Activated T-cell treated with anti-CD3 and anti-CD28 coated beads, Interleukin-2, amount 50 U/mL, for 4 hours (primary cell): ENCODE measurements at regions not wholly inside any gene's neighbourhood (a gene's known extent, or its start where the extent isn't known, plus 50 kb on each side); places are given as distances from the start of the nearest gene placed in this dataset.
"Not testable (repeated sequence)": the region's sequence is repeated elsewhere in the genome, so short reads cannot be mapped to it uniquely, and the experiment has no call there.

Source experiments
- ATAC-seq, 2 donors: fragments of 200-7000 bp; cut with Tn5 transposase; one replicate each; pipeline ENCODE4 v1.10.0; 2021
- DNase-seq: peaks from one replicate; pipeline ENCODE4 v3.0.0-alpha.2; 2020
- H3K27me3 Mint-ChIP-seq: one replicate; pipeline ENCODE4 v1.8.0; 2021; ENCODE audit warnings: low read depth, mixed read lengths
- H3K36me3 Mint-ChIP-seq: one replicate; pipeline ENCODE4 v1.8.0; 2022; ENCODE audit warnings: mixed read lengths; ENCODE audit not compliant: insufficient read depth
- H3K4me1 Mint-ChIP-seq: one replicate; pipeline ENCODE4 v1.8.0; 2021; ENCODE audit warnings: low read depth, mixed read lengths
- H3K4me3 Mint-ChIP-seq: one replicate; pipeline ENCODE4 v1.8.0; 2021; ENCODE audit warnings: mild to moderate bottlenecking, moderate library complexity, mixed read lengths
- H3K9me3 Mint-ChIP-seq: one replicate; pipeline ENCODE4 v1.8.0; 2021; ENCODE audit warnings: mixed read lengths

DNA sequence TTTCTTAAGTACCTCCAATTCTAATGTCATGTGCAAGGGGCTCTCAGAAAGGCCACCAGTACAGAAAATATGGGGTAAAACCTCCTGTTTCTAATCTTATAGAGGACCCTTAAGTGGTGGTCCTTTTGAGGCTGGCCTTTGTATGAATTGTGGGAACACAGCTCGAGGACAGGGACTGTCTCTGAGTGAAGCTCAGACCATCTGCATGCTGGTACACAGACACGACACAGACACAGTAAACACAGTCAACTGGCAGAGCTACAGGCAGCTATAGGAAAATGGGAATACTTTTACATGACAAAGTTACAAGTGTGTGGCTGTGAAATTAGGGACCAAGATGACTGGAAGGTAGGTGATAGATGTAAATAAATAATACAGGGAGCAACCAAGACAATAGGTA, 143.9 kb upstream of the PREP start:
- no peak overlapping the region for H3K4me3 Mint-ChIP-seq
- H3K4me1 Mint-ChIP-seq: no peaks in the 10 kb centered on the region
- no peaks in the 10 kb centered on the region for H3K36me3 Mint-ChIP-seq
- H3K9me3 Mint-ChIP-seq: no peaks in the 10 kb centered on the region
- DNase-seq (no peak), ATAC-seq (no peak)
- peaks cover 10% of the 10 kb centered on the region for H3K27me3 Mint-ChIP-seq

GRCh38 chr6:105545947-105546731, 143.3 kb upstream of the PREP start:
- Mint-ChIP-seq H3K9me3 (no peaks in the 10 kb centered on the region), H3K4me1 (no peaks in the 10 kb centered on the region), H3K36me3 (no peaks in the 10 kb centered on the region), H3K27me3 (peaks cover 10% of the 10 kb centered on the region), H3K4me3 (no peak overlapping the region)
- DNase-seq (no peak), ATAC-seq (no peak)

DNA sequence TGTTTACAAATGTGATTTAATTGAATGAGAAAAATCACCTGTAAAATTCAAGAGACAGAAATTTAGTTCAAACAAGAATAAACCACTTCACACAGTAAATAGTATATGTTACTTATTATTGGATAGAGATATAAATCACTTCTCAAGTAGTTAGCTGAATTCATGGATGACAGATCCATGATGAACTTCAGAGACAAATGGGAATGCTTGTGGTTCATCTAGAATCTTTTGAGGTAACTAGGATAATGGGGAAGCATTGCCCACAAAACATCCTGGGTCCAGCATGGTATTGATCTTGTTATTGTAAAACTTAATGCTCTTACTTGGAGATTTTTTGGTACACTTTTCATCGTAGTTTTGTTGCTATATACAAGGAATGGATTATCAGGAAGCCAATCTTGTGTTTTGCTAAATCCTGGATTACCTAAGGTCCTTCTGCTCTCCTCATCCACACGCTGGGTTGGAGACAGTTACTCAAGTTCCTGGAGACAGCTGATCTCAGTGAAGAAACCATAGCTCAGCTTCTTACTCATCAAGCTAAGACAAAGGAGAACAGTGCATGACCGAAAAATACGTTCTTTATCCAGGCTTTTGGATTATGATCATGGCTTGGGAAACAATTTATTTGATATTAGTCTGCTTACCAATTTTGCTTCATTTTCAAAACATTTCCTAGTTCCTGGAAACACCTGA, 142.5 kb upstream of the PREP start:
- no peak for DNase-seq
- H3K36me3 Mint-ChIP-seq: no peaks in the 10 kb centered on the region
- H3K9me3 Mint-ChIP-seq: no peaks in the 10 kb centered on the region
- no peaks in the 10 kb centered on the region for H3K4me1 Mint-ChIP-seq
- H3K4me3 Mint-ChIP-seq: no peak overlapping the region
- H3K27me3 Mint-ChIP-seq: peaks cover 10% of the 10 kb centered on the region
- ATAC-seq: no peak

- DNase-seq: no peak
- H3K36me3 Mint-ChIP-seq: no peaks in the 10 kb centered on the region
- no peak overlapping the region for H3K4me3 Mint-ChIP-seq
- H3K27me3 Mint-ChIP-seq: peaks cover 8% of the 10 kb centered on the region
- no peaks in the 10 kb centered on the region for H3K4me1 Mint-ChIP-seq
- H3K9me3 Mint-ChIP-seq: no peaks in the 10 kb centered on the region
- no peak for ATAC-seq
Measured at GRCh38 chr6:105539911-105540310, 137.0 kb upstream of the PREP start.

GRCh38 chr6:105537981-105538578, 135.2 kb upstream of the PREP start:
- H3K4me1 Mint-ChIP-seq: no peaks in the 10 kb centered on the region
- peaks cover 6% of the 10 kb centered on the region for H3K27me3 Mint-ChIP-seq
- no peaks in the 10 kb centered on the region for H3K9me3 Mint-ChIP-seq
- ATAC-seq (no peak), DNase-seq (no peak)
- H3K36me3 Mint-ChIP-seq: no peaks in the 10 kb centered on the region
- H3K4me3 Mint-ChIP-seq: no peak overlapping the region

- ATAC-seq: no peak
- Mint-ChIP-seq H3K27me3 (peaks cover 7% of the 10 kb centered on the region), H3K4me1 (no peaks in the 10 kb centered on the region), H3K36me3 (no peaks in the 10 kb centered on the region), H3K4me3 (no peak overlapping the region), H3K9me3 (no peaks in the 10 kb centered on the region)
- DNase-seq: no peak
Measured at GRCh38 chr6:105536961-105537360, 134.1 kb upstream of the PREP start.

GRCh38 chr6:105533301-105533700, 130.4 kb upstream of the PREP start:
- Mint-ChIP-seq H3K27me3 (peaks cover 7% of the 10 kb centered on the region), H3K4me3 (no peak overlapping the region), H3K36me3 (no peaks in the 10 kb centered on the region), H3K4me1 (no peaks in the 10 kb centered on the region), H3K9me3 (no peaks in the 10 kb centered on the region)
- no peak for DNase-seq
- no peak for ATAC-seq

DNA sequence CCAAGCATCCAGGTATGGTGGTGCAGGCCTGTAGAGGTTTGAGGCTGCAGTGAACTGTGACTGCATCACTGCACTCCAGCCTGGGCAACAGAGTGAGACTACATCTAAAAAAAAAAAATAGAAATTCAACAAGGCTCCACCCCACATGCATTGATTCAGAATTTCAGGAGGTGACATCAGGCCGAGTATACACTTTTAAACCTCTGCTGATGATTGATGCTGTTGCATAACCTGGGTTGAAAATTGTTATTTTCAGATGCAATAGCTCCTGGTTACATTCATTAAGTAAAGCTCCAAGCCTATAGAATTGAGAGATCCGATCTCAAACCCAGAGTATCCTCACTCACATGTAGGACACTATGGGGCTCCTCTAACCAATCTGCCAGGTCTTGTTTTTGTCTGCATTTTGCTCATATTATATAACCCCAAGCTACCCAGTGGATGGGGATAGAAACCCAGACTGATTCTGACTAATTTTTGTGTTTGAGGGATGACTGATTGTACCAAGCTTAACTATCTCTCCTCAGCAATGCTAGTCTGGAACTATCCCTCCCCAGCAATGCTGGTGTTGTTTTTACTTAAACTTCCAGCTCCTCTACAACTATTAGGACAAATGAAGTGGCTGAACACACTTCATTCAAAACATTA, 123.5 kb upstream of the PREP start:
- Mint-ChIP-seq H3K9me3 (no peaks in the 10 kb centered on the region), H3K27me3 (peaks cover 1% of the 10 kb centered on the region), H3K4me1 (no peaks in the 10 kb centered on the region), H3K4me3 (no peak overlapping the region), H3K36me3 (no peaks in the 10 kb centered on the region)
- DNase-seq: no peak
- ATAC-seq: peak in 1 of 2 donors; percentile 28

GRCh38 chr6:105522626-105523322, 119.9 kb upstream of the PREP start:
- Mint-ChIP-seq H3K9me3 (peaks cover 5% of the 10 kb centered on the region), H3K4me1 (no peaks in the 10 kb centered on the region), H3K27me3 (no peaks in the 10 kb centered on the region), H3K36me3 (no peaks in the 10 kb centered on the region), H3K4me3 (no peak overlapping the region)
- ATAC-seq: peak; percentile 34 to 41
- DNase-seq: no peak

DNA sequence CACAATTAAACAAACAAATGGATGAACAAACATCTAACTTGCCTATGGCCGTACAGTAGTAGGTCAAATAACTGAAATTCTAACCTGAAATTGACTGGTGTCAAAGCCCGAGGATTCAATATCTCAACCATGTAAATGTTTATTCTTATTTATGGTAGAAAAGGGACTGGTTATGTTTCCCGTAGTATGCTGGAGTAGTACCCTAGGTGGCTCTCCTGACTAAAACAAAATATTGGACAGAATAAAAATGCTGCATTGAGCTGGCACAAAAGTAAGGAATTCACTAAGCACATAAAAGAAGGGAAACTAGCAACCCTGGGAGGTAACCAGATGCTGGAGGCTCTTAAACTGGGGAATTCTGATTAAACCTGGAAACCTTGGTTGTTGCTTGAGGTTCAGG, 117.1 kb upstream of the PREP start:
- H3K36me3 Mint-ChIP-seq: no peaks in the 10 kb centered on the region
- H3K4me1 Mint-ChIP-seq: no peaks in the 10 kb centered on the region
- H3K9me3 Mint-ChIP-seq: peaks cover 5% of the 10 kb centered on the region
- peaks cover 4% of the 10 kb centered on the region for H3K27me3 Mint-ChIP-seq
- no peak overlapping the region for H3K4me3 Mint-ChIP-seq
- no peak for ATAC-seq
- DNase-seq: no peak

DNA sequence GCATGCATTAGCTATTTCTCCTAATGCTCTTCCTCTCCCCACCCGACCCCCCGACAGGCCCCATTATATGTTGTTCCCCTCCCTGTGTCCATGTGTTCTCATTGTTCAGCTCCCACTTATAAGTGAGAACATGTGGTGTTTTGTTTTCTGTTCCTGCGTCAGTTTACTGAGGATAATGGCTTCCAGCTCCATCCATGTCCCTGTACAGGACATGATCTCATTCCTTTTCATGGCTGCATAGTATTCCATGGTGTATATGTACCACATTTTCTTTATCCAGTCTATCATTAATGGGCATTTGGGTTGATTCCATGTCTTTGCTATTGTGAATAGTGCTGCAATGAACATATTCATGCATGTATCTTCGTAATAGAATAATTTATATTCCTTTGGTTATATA, 116.1 kb upstream of the PREP start:
- not testable (repeated sequence) for H3K9me3 Mint-ChIP-seq

DNA sequence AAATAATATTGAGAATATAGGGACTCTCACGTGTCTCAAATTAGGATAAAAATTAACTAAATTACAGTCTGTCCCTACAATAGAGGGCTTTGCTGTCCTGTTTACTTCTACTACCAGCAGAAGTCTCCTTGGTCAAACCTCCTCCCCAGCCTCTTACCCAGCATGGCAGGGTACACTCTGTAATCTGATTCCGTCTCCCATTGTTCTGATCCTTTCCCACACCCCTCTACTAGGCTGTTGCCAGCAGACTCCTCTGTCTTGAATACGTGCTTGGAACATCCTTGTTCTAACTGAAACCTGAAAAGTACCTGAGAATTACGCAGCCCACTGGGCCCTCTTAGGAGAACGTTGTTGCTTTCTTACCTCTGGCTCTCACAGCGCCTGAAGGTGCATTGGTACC, 112.2 kb upstream of the PREP start:
- DNase-seq (no peak), ATAC-seq (no peak)
- Mint-ChIP-seq H3K4me1 (peaks cover 7% of the 10 kb centered on the region), H3K36me3 (no peaks in the 10 kb centered on the region), H3K27me3 (peaks cover 9% of the 10 kb centered on the region), H3K4me3 (no peak overlapping the region), H3K9me3 (peaks cover 5% of the 10 kb centered on the region)

More for the DNA sequence above, 116.1 kb upstream of the PREP start:
- DNase-seq, ATAC-seq, H3K27me3 Mint-ChIP-seq, H3K4me1 Mint-ChIP-seq, H3K36me3 Mint-ChIP-seq, H3K4me3 Mint-ChIP-seq: not testable (repeated sequence)

DNA sequence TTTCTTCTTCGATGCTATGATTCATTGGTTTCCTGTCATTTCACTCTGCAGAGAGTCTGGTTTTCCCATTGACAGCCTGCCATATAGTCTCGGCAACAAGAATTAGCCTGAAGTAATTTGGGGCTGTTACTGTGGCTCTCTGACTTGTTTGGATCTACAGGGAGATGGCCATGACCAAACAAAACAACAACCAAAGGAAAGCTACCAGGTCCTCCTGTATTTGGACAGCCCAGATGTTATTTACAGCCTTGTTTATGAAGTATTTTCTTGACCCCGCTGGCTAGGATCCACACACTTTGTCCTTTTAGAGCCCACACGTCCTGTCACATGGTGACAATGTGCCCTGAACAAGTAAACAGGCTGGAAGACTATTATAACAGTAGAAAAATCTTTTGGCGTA, 111.4 kb upstream of the PREP start:
- H3K4me3 Mint-ChIP-seq: no peak overlapping the region
- peaks cover 9% of the 10 kb centered on the region for H3K4me1 Mint-ChIP-seq
- peaks cover 5% of the 10 kb centered on the region for H3K9me3 Mint-ChIP-seq
- no peak for ATAC-seq
- peaks cover 9% of the 10 kb centered on the region for H3K27me3 Mint-ChIP-seq
- H3K36me3 Mint-ChIP-seq: no peaks in the 10 kb centered on the region
- no peak for DNase-seq

DNA sequence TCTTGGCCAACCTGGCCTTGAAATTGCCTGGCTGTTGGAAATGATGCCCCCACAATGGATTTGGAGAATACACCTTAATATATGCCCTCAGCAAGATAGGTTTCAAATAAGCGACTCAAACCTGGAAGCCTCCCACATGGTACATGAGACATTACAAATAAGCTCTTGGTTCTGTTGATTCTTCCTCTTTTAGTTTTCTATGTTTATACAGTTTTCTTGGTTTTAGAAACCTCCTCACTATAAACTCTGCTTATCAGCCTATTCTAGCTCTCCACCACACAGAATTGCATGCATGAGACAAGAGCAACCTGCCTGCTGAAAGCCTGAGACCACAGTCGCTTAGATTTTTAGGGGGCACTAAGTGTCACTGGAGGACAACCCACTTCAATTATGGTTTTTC, 108.8 kb upstream of the PREP start:
- peaks cover 9% of the 10 kb centered on the region for H3K27me3 Mint-ChIP-seq
- ATAC-seq (no peak), DNase-seq (no peak)
- no peaks in the 10 kb centered on the region for H3K9me3 Mint-ChIP-seq
- no peak overlapping the region for H3K4me3 Mint-ChIP-seq
- H3K36me3 Mint-ChIP-seq: no peaks in the 10 kb centered on the region
- peaks cover 9% of the 10 kb centered on the region for H3K4me1 Mint-ChIP-seq
